Kidney capillary endothelial cell (primary cell): ENCODE measurements at regions not wholly inside any gene's neighbourhood (a gene's known extent, or its start where the extent isn't known, plus 50 kb on each side); places are given as distances from the start of the nearest gene placed in this dataset.

Experiments used
- DNase-seq: peaks from one replicate; pipeline ENCODE4 v3.0.0-alpha.2; 2018; ENCODE audit warnings: low spot score

DNA sequence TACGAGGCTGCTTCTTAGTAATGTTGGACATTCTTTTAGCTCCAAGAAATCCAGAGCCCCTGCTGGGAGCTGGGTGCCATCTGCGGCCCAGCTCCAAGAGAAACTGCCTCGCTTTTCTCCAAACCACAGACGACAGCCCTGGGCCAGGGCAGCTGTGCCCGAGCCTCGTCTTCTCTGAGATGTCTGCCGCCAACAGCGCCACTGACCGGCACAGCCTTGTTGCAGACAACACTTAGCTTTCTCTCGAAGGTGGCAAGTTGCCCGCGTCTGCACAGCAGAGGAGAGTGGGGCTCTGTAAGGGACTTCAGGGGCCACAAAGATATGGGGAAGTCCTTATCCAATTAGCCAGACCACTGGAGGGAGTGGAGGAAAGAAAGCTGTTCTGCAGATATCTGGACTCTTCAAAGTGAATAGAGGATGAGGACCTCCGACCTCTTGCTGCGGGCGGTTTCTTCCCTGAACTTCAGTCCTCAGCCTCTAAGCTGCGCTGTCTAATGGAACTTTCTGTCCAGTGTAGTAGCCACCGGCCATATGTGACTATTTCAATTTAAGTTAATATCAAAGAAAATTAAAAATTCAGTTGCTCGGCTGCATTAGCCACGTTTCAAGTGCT, 63.9 kb upstream of the DISP3 start:
- no peak for DNase-seq

DNA sequence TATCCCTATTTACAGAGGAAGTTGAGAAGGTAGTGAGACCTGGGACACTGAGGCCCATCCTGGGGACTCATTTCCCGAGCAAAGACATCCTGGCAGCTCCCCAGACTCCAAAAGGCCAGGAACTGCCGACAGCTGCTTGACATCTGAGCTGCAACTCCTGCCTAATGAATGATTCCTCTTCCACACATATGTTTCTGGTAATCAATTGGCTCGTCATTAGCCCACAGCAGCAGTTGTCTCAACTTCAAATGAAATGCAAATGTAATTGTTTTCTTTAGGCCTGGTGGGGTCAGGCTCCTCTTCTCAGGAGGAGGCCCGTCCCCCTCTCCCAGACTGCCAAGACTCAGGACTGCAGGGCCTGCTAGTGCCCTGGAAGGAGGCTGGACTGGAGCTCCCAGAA, 61.8 kb upstream of the DISP3 start:
- DNase-seq, result no peak

DNA sequence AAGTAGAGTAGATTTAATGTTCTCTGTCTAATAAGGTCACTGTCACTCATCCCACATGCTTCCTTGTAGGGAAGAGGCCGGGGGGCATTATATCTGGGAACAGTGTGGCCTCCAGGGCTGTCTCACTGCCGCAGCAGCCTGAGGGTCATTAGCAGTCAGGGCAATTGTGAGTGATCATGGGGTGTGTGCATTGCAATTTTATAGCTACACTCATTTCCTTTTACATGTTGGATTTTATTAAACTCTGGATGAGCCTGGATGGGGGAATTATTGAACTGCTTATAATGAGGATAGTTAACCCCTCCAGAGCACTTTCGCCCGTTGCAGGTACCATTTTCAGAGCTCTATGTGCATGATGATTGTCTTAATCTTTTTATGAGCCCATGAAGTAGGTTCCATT, 60.9 kb upstream of the DISP3 start:
- no peak for DNase-seq

- no peak for DNase-seq
These were observed 57.5 kb upstream of the DISP3 start for GRCh38 chr1:11421443-11421842.

DNA sequence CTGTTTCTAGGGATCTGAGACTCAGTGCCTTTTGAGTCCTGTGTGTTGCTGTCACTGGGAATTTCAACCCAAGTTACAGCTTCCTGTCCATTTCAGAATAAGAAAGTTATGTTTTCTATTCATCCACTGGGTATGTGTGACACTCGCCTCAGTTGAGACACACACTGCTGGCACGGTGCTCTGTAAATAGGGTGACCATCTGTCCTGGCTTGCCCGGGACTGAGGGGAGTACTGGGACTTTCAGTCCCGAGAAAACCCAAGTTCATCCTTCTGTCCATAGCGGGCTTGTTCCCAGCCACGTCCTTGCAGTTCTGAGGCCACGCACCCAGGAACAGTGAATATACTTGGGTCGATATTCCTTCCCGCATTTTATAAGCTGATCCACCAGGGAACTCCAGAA, 56.3 kb upstream of the DISP3 start:
- DNase-seq, result no peak

DNA sequence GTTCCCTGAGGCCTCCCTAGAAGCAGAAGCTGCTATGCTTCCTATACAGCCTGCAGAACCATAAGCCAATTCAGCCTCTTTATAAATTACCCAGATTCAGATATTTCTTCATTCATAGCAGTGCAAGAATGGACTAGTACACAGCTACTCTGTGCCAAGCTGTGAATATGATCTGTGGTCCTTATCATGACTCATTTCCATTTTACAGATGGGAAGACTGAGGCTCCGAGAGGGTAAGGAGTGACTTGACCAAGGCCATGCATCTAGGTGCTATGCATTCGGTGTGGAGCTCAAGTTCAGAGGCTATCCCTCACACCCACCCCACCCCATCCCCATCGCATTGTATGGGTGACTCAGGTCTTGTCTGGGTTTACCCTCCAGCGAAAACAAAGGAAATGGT, 52.3 kb upstream of the DISP3 start:
- no peak for DNase-seq

- no peak for DNase-seq
These were observed 50.2 kb upstream of the DISP3 start for GRCh38 chr1:11428789-11429188.
